GM23248 (cell line): ENCODE measurements at regions not wholly inside any gene's neighbourhood (a gene's known extent, or its start where the extent isn't known, plus 50 kb on each side); places are given as distances from the start of the nearest gene placed in this dataset.

Experiments
- DNase-seq: peaks from one replicate; pipeline ENCODE4 v3.0.0-alpha.2; 2015
- H2AFZ ChIP-seq: fragments of 200-600 bp; sonication (generic); 2 replicates; pipeline ENCODE4 v1.6.1; 2016; ENCODE audit warnings: antibody characterized with exemption
- H3F3A ChIP-seq: fragments of 200-600 bp; sonication (generic); 2 replicates; pipeline ENCODE4 v1.6.1; 2016; ENCODE audit warnings: mild to moderate bottlenecking, antibody characterized with exemption, mixed run types; ENCODE audit not compliant: insufficient read depth
- H3K27ac ChIP-seq: fragments of 200-600 bp; sonication (generic); 2 replicates; pipeline ENCODE4 v1.5.1; 2016; ENCODE audit warnings: mild to moderate bottlenecking
- H3K27me3 ChIP-seq: fragments of 200-600 bp; sonication (generic); replicated peaks from 2 replicates; pipeline ENCODE4 v1.6.1; 2016; ENCODE audit warnings: mild to moderate bottlenecking; ENCODE audit not compliant: insufficient read depth
- H3K36me3 ChIP-seq: fragments of 200-600 bp; sonication (generic); 2 replicates; pipeline ENCODE4 v1.6.1; 2016; ENCODE audit warnings: low read depth, mild to moderate bottlenecking
- H3K4me1 ChIP-seq: fragments of 200-600 bp; sonication (generic); 2 replicates; pipeline ENCODE4 v1.6.1; 2016; ENCODE audit warnings: mild to moderate bottlenecking; ENCODE audit not compliant: insufficient read depth
- H3K4me2 ChIP-seq: fragments of 200-600 bp; sonication (generic); one replicate; pipeline ENCODE4 v1.6.1; 2016; ENCODE audit warnings: mild to moderate bottlenecking; ENCODE audit not compliant: unreplicated experiment
- H3K4me3 ChIP-seq: fragments of 200-600 bp; sonication (generic); 2 replicates; pipeline ENCODE4 v1.5.1; 2016; ENCODE audit warnings: mild to moderate bottlenecking
- H3K79me2 ChIP-seq: fragments of 200-600 bp; sonication (generic); 2 replicates; pipeline ENCODE4 v1.6.1; 2016; ENCODE audit warnings: mild to moderate bottlenecking; ENCODE audit not compliant: insufficient read depth
- H3K9ac ChIP-seq: fragments of 200-600 bp; sonication (generic); 2 replicates; pipeline ENCODE4 v1.6.1; 2016; ENCODE audit warnings: mild to moderate bottlenecking
- H3K9me2 ChIP-seq: fragments of 200-600 bp; sonication (generic); 2 replicates; pipeline ENCODE4 v1.6.1; 2016; ENCODE audit warnings: mixed run types, mild to moderate bottlenecking, moderate library complexity; ENCODE audit not compliant: insufficient read depth
- H3K9me3 ChIP-seq: fragments of 200-600 bp; sonication (generic); one replicate; pipeline ENCODE4 v1.6.1; 2017; ENCODE audit warnings: low read depth
- H4K20me1 ChIP-seq: fragments of 200-600 bp; sonication (generic); 2 replicates; pipeline ENCODE4 v1.6.0; 2016; ENCODE audit not compliant: insufficient read depth
- EZH2 ChIP-seq: fragments of 200-600 bp; sonication (generic); IDR thresholded peaks from 2 replicates; pipeline ENCODE4 v1.6.1; 2018; ENCODE audit warnings: antibody characterized with exemption, mild to moderate bottlenecking; ENCODE audit not compliant: insufficient read depth, poor library complexity, severe bottlenecking
- EZH2phosphoT487 ChIP-seq: fragments of 200-600 bp; sonication (generic); IDR thresholded peaks from 2 replicates; pipeline ENCODE4 v1.6.1; 2018; ENCODE audit warnings: antibody characterized with exemption, moderate library complexity, mild to moderate bottlenecking, low read depth; ENCODE audit not compliant: insufficient read depth
- WGBS, 2 experiments: methylation state at CpG; one replicate each; pipeline ENCODE4 v1.1.6; 2015 to 2017; ENCODE audit warnings: low lambda C conversion rate in 2 of 2, low coverage in 1 of 2; ENCODE audit errors: missing lambda C conversion rate in 2 of 2; 5-methylcytosine and 5-hydroxymethylcytosine counted together
- in situ Hi-C: fragments of 300-500 bp; cut with MboI; formaldehyde crosslinking; loops from 2 replicates; pipeline ENCODE4 v1.15.0; 2020

- WGBS, 2 experiments = 35 to 39% methylated on average over 4 of the region's 4 CpGs
- no peaks in the 10 kb centered on the region for H4K20me1 ChIP-seq
These were observed 84.1 kb upstream of the PLPP4 start for GRCh38 chr10:120372917-120373316.

GRCh38 chr10:120375666-120376065 is 81.4 kb upstream of the PLPP4 start:
- H2AFZ ChIP-seq = no peak overlapping the region
- H3F3A ChIP-seq = no peaks in the 10 kb centered on the region
- no peak overlapping the region for H3K9ac ChIP-seq
- in situ Hi-C loops = no loop called here
- H3K4me1 ChIP-seq = no peaks in the 10 kb centered on the region
- WGBS, 2 experiments = 7 to 17% methylated on average over 4 of the region's 4 CpGs
- H3K4me3 ChIP-seq = no peak overlapping the region
- H3K9me3 ChIP-seq = no peaks in the 10 kb centered on the region
- no peaks in the 10 kb centered on the region for H3K9me2 ChIP-seq
- H4K20me1 ChIP-seq = no peaks in the 10 kb centered on the region
- H3K36me3 ChIP-seq = no peaks in the 10 kb centered on the region
- DNase-seq = no peak
- no peaks in the 10 kb centered on the region for H3K79me2 ChIP-seq
- H3K27ac ChIP-seq = no peak overlapping the region
- H3K4me2 ChIP-seq = no peak overlapping the region
- TF ChIP-seq EZH2phosphoT487 (no peak), EZH2 (no peak)
- H3K27me3 ChIP-seq = no peaks in the 10 kb centered on the region; the same call in 1 of the 2 replicates

More at GRCh38 chr10:120372917-120373316, 84.1 kb upstream of the PLPP4 start:
- no peak overlapping the region for H3K27ac ChIP-seq
- TF ChIP-seq EZH2phosphoT487 (no peak), EZH2 (no peak)
- H3F3A ChIP-seq = 0 out of 2 replicates have a peak, but pooled peaks cover 14% of the 10 kb centered on the region
- in situ Hi-C loops = no loop called here
- H3K9ac ChIP-seq = no peak overlapping the region
- DNase-seq = no peak
- no peaks in the 10 kb centered on the region for H3K4me1 ChIP-seq
- H3K9me2 ChIP-seq = no peaks in the 10 kb centered on the region
- H3K79me2 ChIP-seq = no peaks in the 10 kb centered on the region
- no peak overlapping the region for H2AFZ ChIP-seq
- no peaks in the 10 kb centered on the region for H3K36me3 ChIP-seq
- no peak overlapping the region for H3K4me3 ChIP-seq
- H3K9me3 ChIP-seq = no peaks in the 10 kb centered on the region
- H3K27me3 ChIP-seq = no peaks in the 10 kb centered on the region; the same call in 1 of the 2 replicates
- H3K4me2 ChIP-seq = no peak overlapping the region

GRCh38 chr10:120381931-120382330 is 75.1 kb upstream of the PLPP4 start:
- no peaks in the 10 kb centered on the region for H4K20me1 ChIP-seq
- H3K9ac ChIP-seq = no peak overlapping the region
- H3K27me3 ChIP-seq = no peaks in the 10 kb centered on the region; the same call in 1 of the 2 replicates
- H3K36me3 ChIP-seq = no peaks in the 10 kb centered on the region
- no peaks in the 10 kb centered on the region for H3K9me2 ChIP-seq
- no peak overlapping the region for H3K4me2 ChIP-seq
- H2AFZ ChIP-seq = no peak overlapping the region
- no peak overlapping the region for H3K4me3 ChIP-seq
- H3K9me3 ChIP-seq = no peaks in the 10 kb centered on the region
- TF ChIP-seq EZH2 = no peak
- TF ChIP-seq EZH2phosphoT487 = no peak
- H3K4me1 ChIP-seq = peaks cover 9% of the 10 kb centered on the region
- H3K27ac ChIP-seq = no peak overlapping the region
- H3F3A ChIP-seq = 0 out of 2 replicates have a peak, but pooled peaks cover under 1% of the 10 kb centered on the region
- H3K79me2 ChIP-seq = no peaks in the 10 kb centered on the region
- DNase-seq = no peak
- 54 to 57% methylated on average over 7 of the region's 7 CpGs for WGBS, 2 experiments
- in situ Hi-C loops = no loop called here

GRCh38 chr10:120382360-120382759 is 74.7 kb upstream of the PLPP4 start:
- H3K9me3 ChIP-seq = no peaks in the 10 kb centered on the region
- TF ChIP-seq EZH2phosphoT487 (no peak), EZH2 (no peak)
- H3K4me2 ChIP-seq = no peak overlapping the region
- no peak overlapping the region for H3K4me3 ChIP-seq
- DNase-seq = no peak
- H3K27me3 ChIP-seq = no peaks in the 10 kb centered on the region; the same call in 1 of the 2 replicates
- no peak overlapping the region for H3K9ac ChIP-seq
- H3K79me2 ChIP-seq = no peaks in the 10 kb centered on the region
- no peak overlapping the region for H2AFZ ChIP-seq
- peaks cover 3% of the 10 kb centered on the region; the same call in 1 of the 2 replicates for H3F3A ChIP-seq
- no peak overlapping the region for H3K27ac ChIP-seq
- no peaks in the 10 kb centered on the region for H3K36me3 ChIP-seq
- in situ Hi-C loops = no loop called here
- WGBS, 2 experiments = 50 to 77% methylated on average over 1 of the region's 1 CpG
- no peaks in the 10 kb centered on the region for H4K20me1 ChIP-seq
- H3K9me2 ChIP-seq = no peaks in the 10 kb centered on the region
- H3K4me1 ChIP-seq = peaks cover 13% of the 10 kb centered on the region

- Histone ChIP-seq H3K4me2 (no peak overlapping the region), H3K9ac (no peak overlapping the region), H3K9me2 (no peaks in the 10 kb centered on the region), H3K9me3 (no peaks in the 10 kb centered on the region), H3K27me3 (no peaks in the 10 kb centered on the region), H3F3A (peaks cover 3% of the 10 kb centered on the region; the same call in 1 of the 2 replicates), H3K79me2 (no peaks in the 10 kb centered on the region), H3K27ac (no peak overlapping the region), H3K4me1 (peaks cover 18% of the 10 kb centered on the region), H3K36me3 (no peaks in the 10 kb centered on the region), H2AFZ (no peak overlapping the region), H4K20me1 (no peaks in the 10 kb centered on the region), H3K4me3 (no peak overlapping the region)
- WGBS, 2 experiments = 64% methylated on average over 4 of the region's 4 CpGs
- in situ Hi-C loops = no loop called here
- DNase-seq = no peak
- no peak for TF ChIP-seq EZH2
- TF ChIP-seq EZH2phosphoT487 = no peak
These were observed 71.0 kb upstream of the PLPP4 start for GRCh38 chr10:120385992-120386391.
